Neutrophil (primary cell): ENCODE measurements at regions not wholly inside any gene's neighbourhood (a gene's known extent, or its start where the extent isn't known, plus 50 kb on each side); places are given as distances from the start of the nearest gene placed in this dataset.

Experiments
- H3K27ac ChIP-seq: fragments of 200-600 bp; sonication (generic); 2 replicates; pipeline ENCODE4 v1.5.1; 2016; ENCODE audit warnings: mild to moderate bottlenecking, moderate library complexity
- H3K27me3 ChIP-seq: fragments of 200-600 bp; sonication (generic); 2 replicates; pipeline ENCODE4 v1.6.0; 2016; ENCODE audit warnings: mild to moderate bottlenecking
- H3K36me3 ChIP-seq: fragments of 200-600 bp; sonication (generic); 2 replicates; pipeline ENCODE4 v1.5.1; 2017
- H3K4me1 ChIP-seq, 2 experiments: fragments of 200-600 bp in 1 of 2; sonication (generic) in 1 of 2; 1 replicate in 1 of 2; 2 replicates in 1 of 2; pipeline versions ENCODE4 v1.5.1 to v1.6.1; 2013 to 2016; ENCODE audit warnings: low read depth in 1 of 2, low read length in 1 of 2, mild to moderate bottlenecking in 1 of 2, moderate library complexity in 1 of 2; ENCODE audit not compliant: control insufficient read depth in 1 of 2, insufficient read depth in 1 of 2
- H3K4me3 ChIP-seq, 2 experiments: fragments of 200-600 bp in 1 of 2; sonication (generic) in 1 of 2; 1 replicate in 1 of 2; 2 replicates in 1 of 2; pipeline ENCODE4 v1.5.1; 2013 to 2016; ENCODE audit warnings: low read depth in 1 of 2, low read length in 1 of 2, mild to moderate bottlenecking in 1 of 2, moderate library complexity in 1 of 2
- H3K9me3 ChIP-seq: fragments of 200-600 bp; sonication (generic); 2 replicates; pipeline ENCODE4 v1.5.1; 2016
- CTCF ChIP-seq: fragments of 200-600 bp; sonication (generic); IDR thresholded peaks from 2 replicates; pipeline ENCODE4 v1.5.1; 2016; ENCODE audit warnings: antibody characterized with exemption

GRCh38 chrX:129144172-129145038, 378.9 kb downstream of the SMARCA1 start:
- no peak overlapping the region for H3K4me3 ChIP-seq
- H3K27ac ChIP-seq, result no peak overlapping the region
- TF ChIP-seq CTCF, result no peak
- no peaks in the 10 kb centered on the region for H3K4me1 ChIP-seq
- no peaks in the 10 kb centered on the region for H3K9me3 ChIP-seq
- no peaks in the 10 kb centered on the region for H3K36me3 ChIP-seq
- H3K27me3 ChIP-seq, result no peaks in the 10 kb centered on the region

GRCh38 chrX:129139837-129140598, 383.3 kb downstream of the SMARCA1 start:
- Histone ChIP-seq H3K36me3 (no peaks in the 10 kb centered on the region), H3K27ac (no peak overlapping the region), H3K4me1 (no peaks in the 10 kb centered on the region), H3K9me3 (no peaks in the 10 kb centered on the region), H3K4me3 (no peak overlapping the region), H3K27me3 (no peaks in the 10 kb centered on the region)
- TF ChIP-seq CTCF, result no peak

GRCh38 chrX:129125122-129125914, 398.0 kb downstream of the SMARCA1 start:
- no peak for TF ChIP-seq CTCF
- H3K27ac ChIP-seq, result no peak overlapping the region
- H3K36me3 ChIP-seq, result no peaks in the 10 kb centered on the region
- no peaks in the 10 kb centered on the region for H3K9me3 ChIP-seq
- no peaks in the 10 kb centered on the region for H3K27me3 ChIP-seq
- no peaks in the 10 kb centered on the region for H3K4me1 ChIP-seq
- no peak overlapping the region for H3K4me3 ChIP-seq

- Histone ChIP-seq H3K27me3 (no peaks in the 10 kb centered on the region), H3K4me1 (no peaks in the 10 kb centered on the region), H3K4me3 (no peak overlapping the region), H3K27ac (no peak overlapping the region), H3K9me3 (no peaks in the 10 kb centered on the region), H3K36me3 (no peaks in the 10 kb centered on the region)
- no peak for TF ChIP-seq CTCF
These were observed 399.5 kb downstream of the SMARCA1 start for GRCh38 chrX:129123795-129124194.

GRCh38 chrX:129116676-129117470, 406.4 kb downstream of the SMARCA1 start:
- Histone ChIP-seq H3K27me3 (no peaks in the 10 kb centered on the region), H3K9me3 (no peaks in the 10 kb centered on the region), H3K4me1 (no peaks in the 10 kb centered on the region), H3K36me3 (no peaks in the 10 kb centered on the region), H3K27ac (no peak overlapping the region), H3K4me3 (no peak overlapping the region)
- TF ChIP-seq CTCF, result no peak
